Upper lobe of right lung (tissue), 1 donor: ENCODE measurements at regions not wholly inside any gene's neighbourhood (a gene's known extent, or its start where the extent isn't known, plus 50 kb on each side); places are given as distances from the start of the nearest gene placed in this dataset.
"Not testable (repeated sequence)": the region's sequence is repeated elsewhere in the genome, so short reads cannot be mapped to it uniquely, and the experiment has no call there.

Experiments used
- ATAC-seq: fragments of 200-7000 bp; cut with Tn5 transposase; one replicate; pipeline ENCODE4 v1.9.1; 2020; ENCODE audit warnings: mild to moderate bottlenecking, moderate library complexity
- DNase-seq: peaks from one replicate; pipeline ENCODE4 v3.0.0-alpha.2; 2020
- H3K27ac ChIP-seq: fragments of 200-600 bp; one replicate; pipeline ENCODE4 v1.8.0; 2022
- H3K27me3 ChIP-seq: fragments of 200-600 bp; one replicate; pipeline ENCODE4 v1.8.0; 2022; ENCODE audit warnings: mild to moderate bottlenecking
- H3K36me3 ChIP-seq: fragments of 200-600 bp; one replicate; pipeline ENCODE4 v1.8.0; 2022
- H3K4me1 ChIP-seq: fragments of 200-600 bp; one replicate; pipeline ENCODE4 v1.8.0; 2022
- H3K4me3 ChIP-seq: fragments of 200-600 bp; one replicate; pipeline ENCODE4 v1.8.0; 2022; ENCODE audit warnings: mild to moderate bottlenecking
- H3K9me3 ChIP-seq: fragments of 200-600 bp; one replicate; pipeline ENCODE4 v1.8.0; 2022
- intact Hi-C: fragments of 100-400 bp; cut with DNase I; formaldehyde crosslinking; loops from one replicate; pipeline ENCODE4 v1.11.0; 2022
- TF ChIP-seq, protein P1 (sequence below): fragments of 200-600 bp; IDR thresholded peaks from one replicate; pipeline ENCODE4 v1.8.0; 2022; ENCODE audit warnings: antibody characterized with exemption
- donor health status: DM: no; HTN: yes; CAD: no; lungs with severe emphysema.

GRCh38 chr10:30529373-30529998, 95.5 kb downstream of the MAP3K8 start:
- Histone ChIP-seq H3K36me3 (no peaks in the 10 kb centered on the region), H3K4me3 (peak overlapping the region; percentile 26), H3K27me3 (no peaks in the 10 kb centered on the region), H3K27ac (peak overlapping the region; percentile 78), H3K4me1 (peaks cover 13% of the 10 kb centered on the region), H3K9me3 (no peaks in the 10 kb centered on the region)
- intact Hi-C loops, result no loop called here
- TF ChIP-seq, protein P1, sequence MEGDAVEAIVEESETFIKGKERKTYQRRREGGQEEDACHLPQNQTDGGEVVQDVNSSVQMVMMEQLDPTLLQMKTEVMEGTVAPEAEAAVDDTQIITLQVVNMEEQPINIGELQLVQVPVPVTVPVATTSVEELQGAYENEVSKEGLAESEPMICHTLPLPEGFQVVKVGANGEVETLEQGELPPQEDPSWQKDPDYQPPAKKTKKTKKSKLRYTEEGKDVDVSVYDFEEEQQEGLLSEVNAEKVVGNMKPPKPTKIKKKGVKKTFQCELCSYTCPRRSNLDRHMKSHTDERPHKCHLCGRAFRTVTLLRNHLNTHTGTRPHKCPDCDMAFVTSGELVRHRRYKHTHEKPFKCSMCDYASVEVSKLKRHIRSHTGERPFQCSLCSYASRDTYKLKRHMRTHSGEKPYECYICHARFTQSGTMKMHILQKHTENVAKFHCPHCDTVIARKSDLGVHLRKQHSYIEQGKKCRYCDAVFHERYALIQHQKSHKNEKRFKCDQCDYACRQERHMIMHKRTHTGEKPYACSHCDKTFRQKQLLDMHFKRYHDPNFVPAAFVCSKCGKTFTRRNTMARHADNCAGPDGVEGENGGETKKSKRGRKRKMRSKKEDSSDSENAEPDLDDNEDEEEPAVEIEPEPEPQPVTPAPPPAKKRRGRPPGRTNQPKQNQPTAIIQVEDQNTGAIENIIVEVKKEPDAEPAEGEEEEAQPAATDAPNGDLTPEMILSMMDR, result no peak
- DNase-seq (peak; percentile 88), ATAC-seq (peak; percentile 96)

- ATAC-seq (no peak), DNase-seq (no peak)
- Histone ChIP-seq H3K4me1 (peaks cover 13% of the 10 kb centered on the region), H3K36me3 (no peaks in the 10 kb centered on the region), H3K9me3 (no peaks in the 10 kb centered on the region), H3K4me3 (no peak overlapping the region), H3K27me3 (no peaks in the 10 kb centered on the region), H3K27ac (no peak overlapping the region)
- TF ChIP-seq, protein P1, result no peak
- intact Hi-C loops, result no loop called here
These were observed 94.4 kb downstream of the MAP3K8 start for GRCh38 chr10:30528429-30528786.

- no peak for ATAC-seq
- Histone ChIP-seq H3K4me1 (peaks cover 13% of the 10 kb centered on the region), H3K27me3 (no peaks in the 10 kb centered on the region), H3K4me3 (no peak overlapping the region), H3K36me3 (no peaks in the 10 kb centered on the region), H3K27ac (no peak overlapping the region), H3K9me3 (no peaks in the 10 kb centered on the region)
- intact Hi-C loops, result no loop called here
- DNase-seq, result no peak
- TF ChIP-seq, protein P1, result no peak
These were observed 93.8 kb downstream of the MAP3K8 start for GRCh38 chr10:30527623-30528428.

DNA sequence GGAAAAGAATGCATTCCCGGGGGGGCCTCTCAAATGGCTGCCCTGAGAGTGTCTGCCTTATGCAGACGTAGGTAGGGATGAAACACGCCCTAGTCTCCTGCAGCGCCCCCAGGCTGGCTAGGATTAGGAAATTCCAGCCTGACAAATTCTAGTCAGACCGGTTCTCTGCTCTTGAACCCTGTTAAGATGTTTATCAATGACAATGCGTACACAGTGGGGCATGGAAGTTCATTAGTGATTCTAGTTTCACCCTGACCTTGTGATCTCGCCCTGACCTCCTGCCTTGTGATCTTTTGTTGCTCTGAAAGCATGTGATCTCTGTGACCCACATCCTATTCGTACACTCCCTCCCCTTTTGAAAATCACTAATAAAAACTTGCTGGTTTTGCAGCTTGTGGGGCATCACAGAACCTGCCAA, 88.7 kb downstream of the MAP3K8 start:
- H3K36me3 ChIP-seq, H3K27me3 ChIP-seq, intact Hi-C loops, H3K4me1 ChIP-seq, H3K9me3 ChIP-seq, H3K4me3 ChIP-seq: not testable (repeated sequence)
- peak; percentile 80 for DNase-seq
- H3K27ac ChIP-seq, result peak overlapping the region; percentile 11
- peak; percentile 55 for ATAC-seq

DNA sequence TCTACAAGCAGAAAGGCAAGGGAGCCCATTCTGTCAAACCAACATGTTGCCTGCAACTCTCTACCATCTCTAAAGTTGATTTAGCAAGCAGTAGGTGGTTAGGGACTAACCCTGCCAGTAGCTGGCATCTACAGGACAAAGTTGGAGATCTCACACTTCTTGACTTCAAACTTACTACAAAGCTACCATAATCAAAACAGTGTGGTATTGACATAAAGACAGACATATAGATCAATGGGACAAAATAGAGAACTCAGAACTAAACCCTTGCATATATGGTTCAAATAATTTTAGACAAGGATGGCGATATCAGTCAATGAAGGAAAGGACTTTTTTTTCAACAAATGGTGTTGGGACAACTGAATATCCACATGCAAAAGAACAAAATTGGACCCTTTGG, 84.9 kb downstream of the MAP3K8 start:
- H3K27me3 ChIP-seq, result no peaks in the 10 kb centered on the region
- TF ChIP-seq, protein P1, result no peak
- intact Hi-C loops, result no loop called here
- no peaks in the 10 kb centered on the region for H3K4me1 ChIP-seq
- H3K4me3 ChIP-seq, result no peak overlapping the region
- no peak for ATAC-seq
- peaks cover 5% of the 10 kb centered on the region for H3K9me3 ChIP-seq
- no peak for DNase-seq
- no peak overlapping the region for H3K27ac ChIP-seq
- H3K36me3 ChIP-seq, result no peaks in the 10 kb centered on the region
